Mucosa of rectum (tissue), 2 donors: ENCODE measurements at regions not wholly inside any gene's neighbourhood (a gene's known extent, or its start where the extent isn't known, plus 50 kb on each side); places are given as distances from the start of the nearest gene placed in this dataset.

Experiments used
- H3K27ac ChIP-seq, 2 donors: one replicate each; pipeline ENCODE4 v1.7.0; 2013; ENCODE audit warnings: inconsistent platforms in 2 of 2, low read depth in 2 of 2, low read length in 2 of 2
- H3K27me3 ChIP-seq, 2 donors: one replicate each; pipeline ENCODE4 v1.7.0; 2013; ENCODE audit warnings: low read length in 2 of 2; ENCODE audit not compliant: control insufficient read depth in 2 of 2, insufficient read depth in 2 of 2
- H3K36me3 ChIP-seq, 2 donors: one replicate each; pipeline ENCODE4 v1.7.0; 2013; ENCODE audit warnings: low read length in 2 of 2; ENCODE audit not compliant: control insufficient read depth in 2 of 2, insufficient read depth in 2 of 2
- H3K4me1 ChIP-seq, 2 donors: one replicate each; pipeline ENCODE4 v1.7.0; 2013; ENCODE audit warnings: low read length in 2 of 2, mild to moderate bottlenecking in 1 of 2; ENCODE audit not compliant: control insufficient read depth in 2 of 2, insufficient read depth in 2 of 2
- H3K4me3 ChIP-seq, 2 donors: one replicate each; pipeline ENCODE4 v1.7.0; 2013; ENCODE audit warnings: low read length in 2 of 2
- H3K9ac ChIP-seq, 2 donors: one replicate each; pipeline ENCODE4 v1.7.0; 2013; ENCODE audit warnings: low read length in 2 of 2, low read depth in 1 of 2, mild to moderate bottlenecking in 1 of 2
- H3K9me3 ChIP-seq, 2 donors: one replicate each; pipeline ENCODE4 v1.7.0; 2013; ENCODE audit warnings: low read length in 2 of 2; ENCODE audit not compliant: control insufficient read depth in 2 of 2
- donor health status: healthy.
- donor health status: Normal muscosa, but diverticular disease.

DNA sequence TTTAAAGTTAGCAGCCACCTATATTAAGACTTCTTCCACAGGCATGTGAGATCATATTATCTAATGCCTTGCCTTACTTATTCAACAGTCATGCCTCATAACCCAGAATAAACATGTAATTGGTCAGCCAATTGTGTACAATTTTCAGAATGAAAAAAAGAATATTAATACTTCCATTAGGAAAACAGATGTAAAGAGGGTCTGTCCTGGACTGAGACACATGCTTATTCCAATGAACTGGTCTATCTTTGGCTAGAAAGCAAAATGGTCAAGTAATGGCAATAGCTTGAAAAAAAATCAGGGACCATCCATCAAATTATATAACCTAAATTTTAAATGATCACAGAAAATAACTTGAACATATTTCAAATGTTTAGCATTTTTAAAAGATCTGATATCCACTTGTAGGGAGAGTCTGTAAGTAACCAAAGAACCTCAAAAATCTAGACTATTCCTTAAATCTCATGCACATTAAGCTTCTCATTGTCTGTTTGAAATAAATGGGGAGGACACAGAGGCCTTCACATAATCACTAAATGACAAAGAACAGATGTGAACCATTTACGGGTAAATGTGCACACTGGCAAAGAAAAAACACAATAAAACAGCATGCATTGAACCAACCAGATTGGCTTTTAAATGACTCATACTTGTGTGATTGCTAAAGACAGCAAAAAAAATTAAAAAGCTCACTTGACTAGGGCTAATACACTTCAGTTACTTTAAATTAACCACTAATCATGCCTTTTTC is 568.8 kb upstream of the PCDH15 start:
- Histone ChIP-seq H3K27me3 (no peaks in the 10 kb centered on the region), H3K4me1 (no peaks in the 10 kb centered on the region), H3K9ac (no peak overlapping the region), H3K4me3 (no peak overlapping the region), H3K9me3 (no peaks in the 10 kb centered on the region), H3K27ac (no peak overlapping the region), H3K36me3 (no peaks in the 10 kb centered on the region)

DNA sequence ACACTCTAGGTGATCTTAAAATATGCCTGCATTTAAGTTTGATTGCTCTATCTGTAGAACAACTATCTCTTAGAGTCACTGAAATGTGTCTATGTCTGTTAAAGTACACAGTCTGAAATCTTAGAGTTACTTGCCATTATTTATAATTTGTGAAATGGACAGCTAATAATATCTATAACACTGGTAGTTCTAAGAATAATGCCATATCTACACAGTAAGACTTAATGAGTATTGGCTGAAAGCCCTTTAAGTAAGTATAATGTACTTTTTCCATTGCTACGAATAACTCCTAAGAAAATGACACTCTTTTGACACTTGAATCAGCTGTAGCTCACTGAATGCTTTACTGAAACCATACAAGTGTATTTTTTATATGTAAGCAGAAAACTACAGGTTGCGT is 567.4 kb upstream of the PCDH15 start:
- H3K4me3 ChIP-seq: no peak overlapping the region
- H3K4me1 ChIP-seq: no peaks in the 10 kb centered on the region
- no peak overlapping the region for H3K27ac ChIP-seq
- no peaks in the 10 kb centered on the region for H3K27me3 ChIP-seq
- H3K9ac ChIP-seq: no peak overlapping the region
- no peaks in the 10 kb centered on the region for H3K9me3 ChIP-seq
- no peaks in the 10 kb centered on the region for H3K36me3 ChIP-seq

- no peaks in the 10 kb centered on the region for H3K9me3 ChIP-seq
- no peaks in the 10 kb centered on the region for H3K27me3 ChIP-seq
- no peak overlapping the region for H3K4me3 ChIP-seq
- H3K9ac ChIP-seq: no peak overlapping the region
- H3K27ac ChIP-seq: no peak overlapping the region
- H3K36me3 ChIP-seq: no peaks in the 10 kb centered on the region
- H3K4me1 ChIP-seq: no peaks in the 10 kb centered on the region
Measured at GRCh38 chr10:55367555-55367954, 566.5 kb upstream of the PCDH15 start.

DNA sequence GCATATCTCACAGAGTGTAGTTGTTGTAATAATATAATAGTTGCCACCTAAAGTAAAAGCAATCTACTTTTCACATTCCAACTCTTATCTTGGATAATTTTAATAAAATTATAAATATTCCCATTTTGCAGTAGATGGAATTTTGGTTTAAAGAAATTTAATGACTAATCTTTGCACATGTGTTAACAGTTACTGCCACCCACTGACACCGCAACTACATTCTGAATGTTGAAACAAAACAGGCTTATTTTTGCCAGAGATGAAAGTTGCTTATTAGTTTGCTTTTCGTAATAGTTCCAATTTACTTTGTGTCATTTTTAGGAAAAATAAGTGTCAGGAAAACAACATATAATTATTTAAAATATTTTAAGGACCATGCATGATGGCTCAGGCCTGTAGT is 557.5 kb upstream of the PCDH15 start:
- Histone ChIP-seq H3K9ac (no peak overlapping the region), H3K9me3 (no peaks in the 10 kb centered on the region), H3K4me3 (no peak overlapping the region), H3K27me3 (no peaks in the 10 kb centered on the region), H3K4me1 (no peaks in the 10 kb centered on the region), H3K27ac (no peak overlapping the region), H3K36me3 (no peaks in the 10 kb centered on the region)

GRCh38 chr10:55353414-55353813 is 552.4 kb upstream of the PCDH15 start:
- no peaks in the 10 kb centered on the region for H3K4me1 ChIP-seq
- H3K27ac ChIP-seq: no peak overlapping the region
- no peaks in the 10 kb centered on the region for H3K9me3 ChIP-seq
- H3K27me3 ChIP-seq: no peaks in the 10 kb centered on the region
- no peak overlapping the region for H3K4me3 ChIP-seq
- no peaks in the 10 kb centered on the region for H3K36me3 ChIP-seq
- H3K9ac ChIP-seq: no peak overlapping the region

- Histone ChIP-seq H3K27ac (no peak overlapping the region), H3K9ac (no peak overlapping the region), H3K4me1 (no peaks in the 10 kb centered on the region), H3K27me3 (no peaks in the 10 kb centered on the region), H3K9me3 (no peaks in the 10 kb centered on the region), H3K4me3 (no peak overlapping the region), H3K36me3 (no peaks in the 10 kb centered on the region)
Measured at GRCh38 chr10:55351431-55351830, 550.4 kb upstream of the PCDH15 start.

DNA sequence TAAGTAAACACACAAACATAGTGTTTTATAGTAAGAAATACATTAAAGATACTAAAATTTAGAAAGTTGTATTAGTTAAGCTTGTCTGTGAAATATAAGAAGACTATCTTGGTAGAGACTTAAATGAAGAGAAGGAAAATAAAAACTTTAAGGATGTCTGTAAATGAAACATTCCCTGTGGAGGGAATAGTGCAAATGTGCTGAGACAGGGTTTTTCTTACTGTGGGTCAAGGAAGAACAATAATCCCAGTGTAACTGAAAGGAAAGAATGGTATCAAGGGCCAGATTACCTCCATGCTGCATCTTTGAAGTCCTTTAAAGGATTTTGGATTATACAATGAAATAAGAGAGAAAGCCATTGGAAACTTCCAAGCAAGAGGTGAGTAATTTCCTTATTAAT is 547.5 kb upstream of the PCDH15 start:
- no peak overlapping the region for H3K9ac ChIP-seq
- H3K27ac ChIP-seq: no peak overlapping the region
- no peaks in the 10 kb centered on the region for H3K27me3 ChIP-seq
- no peaks in the 10 kb centered on the region for H3K9me3 ChIP-seq
- H3K36me3 ChIP-seq: no peaks in the 10 kb centered on the region
- H3K4me3 ChIP-seq: no peak overlapping the region
- H3K4me1 ChIP-seq: no peaks in the 10 kb centered on the region

DNA sequence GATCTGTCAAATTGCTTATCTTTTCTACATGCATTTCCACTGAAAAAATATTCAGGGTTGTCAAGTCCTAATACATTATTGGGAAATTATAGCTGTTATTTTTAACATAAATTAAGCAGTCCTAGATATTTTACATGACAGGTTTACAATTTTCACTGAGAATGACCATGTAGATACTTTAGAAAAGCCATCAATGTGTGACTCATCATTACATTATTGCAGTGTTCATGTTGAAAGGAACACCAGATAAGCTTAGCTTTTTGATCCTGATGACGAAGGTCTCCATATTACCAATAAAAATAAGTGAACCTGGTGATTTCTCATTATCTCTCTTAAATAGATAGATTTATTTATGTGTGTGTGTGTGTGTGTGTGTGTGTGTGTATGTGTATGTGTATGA is 529.5 kb upstream of the PCDH15 start:
- Histone ChIP-seq H3K9ac (no peak overlapping the region), H3K27me3 (no peaks in the 10 kb centered on the region), H3K4me3 (no peak overlapping the region), H3K9me3 (no peaks in the 10 kb centered on the region), H3K4me1 (no peaks in the 10 kb centered on the region), H3K27ac (no peak overlapping the region), H3K36me3 (no peaks in the 10 kb centered on the region)

- Histone ChIP-seq H3K4me1 (no peaks in the 10 kb centered on the region), H3K4me3 (no peak overlapping the region), H3K36me3 (no peaks in the 10 kb centered on the region), H3K9me3 (no peaks in the 10 kb centered on the region), H3K27me3 (no peaks in the 10 kb centered on the region), H3K27ac (no peak overlapping the region), H3K9ac (no peak overlapping the region)
Measured at GRCh38 chr10:55329796-55330195, 528.8 kb upstream of the PCDH15 start.

- no peak overlapping the region for H3K27ac ChIP-seq
- no peaks in the 10 kb centered on the region for H3K27me3 ChIP-seq
- no peak overlapping the region for H3K4me3 ChIP-seq
- no peak overlapping the region for H3K9ac ChIP-seq
- no peaks in the 10 kb centered on the region for H3K9me3 ChIP-seq
- no peaks in the 10 kb centered on the region for H3K4me1 ChIP-seq
- no peaks in the 10 kb centered on the region for H3K36me3 ChIP-seq
Measured at GRCh38 chr10:55320187-55320700, 519.2 kb upstream of the PCDH15 start.
